ENCODE measurements at regions not wholly inside any gene's neighbourhood (a gene's known extent, or its start where the extent isn't known, plus 50 kb on each side); places are given as distances from the start of the nearest gene placed in this dataset.

GRCh38 chr14:98249057-98249456 is 1022.9 kb downstream of the BCL11B start:
- no peak for TF ChIP-seq ZNF740 (CRISPR knock-in tag; IDR thresholded peaks at IDR 0.05)
- TF ChIP-seq HCFC1 (IDR thresholded peaks at IDR 0.05; ENCODE audit: low read depth, low read length): no peak
- no peak for TF ChIP-seq ZNF343 (CRISPR knock-in tag; IDR thresholded peaks at IDR 0.05)
- no peak for TF ChIP-seq MYC (CRISPR knock-in tag; IDR thresholded peaks at IDR 0.05; ENCODE audit: borderline replicate concordance)
- TF ChIP-seq ELF4 (CRISPR knock-in tag; IDR thresholded peaks at IDR 0.05; ENCODE audit: borderline replicate concordance): no peak

All from HepG2 (cell line).